ENCODE measurements at regions not wholly inside any gene's neighbourhood (a gene's known extent, or its start where the extent isn't known, plus 50 kb on each side); places are given as distances from the start of the nearest gene placed in this dataset.
"Not testable (repeated sequence)": the region's sequence is repeated elsewhere in the genome, so short reads cannot be mapped to it uniquely, and the experiment has no call there.

- H3K4me3 Mint-ChIP-seq (ENCODE audit: unreplicated experiment) = no peak overlapping the region
- no peaks in the 10 kb centered on the region for H3K9me3 Mint-ChIP-seq (ENCODE audit: unreplicated experiment)
- no peak overlapping the region for H2AFZ ChIP-seq (ENCODE audit: low read depth, low read length)
- TF ChIP-seq EZH2 (IDR thresholded peaks at IDR 0.05; ENCODE audit: insufficient read depth, low read length) (no peak), CTCF (IDR thresholded peaks at IDR 0.05; ENCODE audit: insufficient read depth, low read depth, low read length) (no peak)
- no peaks in the 10 kb centered on the region for H3K79me2 ChIP-seq (ENCODE audit: insufficient read depth, low read length)
- no peaks in the 10 kb centered on the region for H4K20me1 ChIP-seq (ENCODE audit: insufficient read depth, low read length)
- no peaks in the 10 kb centered on the region for H3K4me1 Mint-ChIP-seq (ENCODE audit: low read depth, unreplicated experiment)
- H3K36me3 Mint-ChIP-seq (ENCODE audit: low read depth, unreplicated experiment) = no peaks in the 10 kb centered on the region
- H3K9me3 ChIP-seq (ENCODE audit: insufficient read depth, low read depth, low read length) = peaks cover 3% of the 10 kb centered on the region
- H3K27me3 ChIP-seq (ENCODE audit: insufficient read depth, low read length) = no peaks in the 10 kb centered on the region
- no peaks in the 10 kb centered on the region for H3K4me1 ChIP-seq (ENCODE audit: insufficient read depth, low read length)
- FAIRE-seq (no peak), DNase-seq (ENCODE audit: low read depth) (no peak)
- no peak overlapping the region for H3K4me3 ChIP-seq (ENCODE audit: insufficient read depth, low read depth, low read length)
- H3K27me3 Mint-ChIP-seq (ENCODE audit: low read depth, unreplicated experiment) = no peaks in the 10 kb centered on the region
- no peak overlapping the region for H3K4me2 ChIP-seq (ENCODE audit: low read length)
- no peak overlapping the region for H3K9ac ChIP-seq (ENCODE audit: low read length)
- no peak overlapping the region for H3K27ac ChIP-seq (ENCODE audit: low read depth, low read length)
- no peaks in the 10 kb centered on the region for H3K36me3 ChIP-seq (ENCODE audit: insufficient read depth, low read length)
- no peak overlapping the region for H3K27ac Mint-ChIP-seq (ENCODE audit: unreplicated experiment)
These were observed 128.0 kb downstream of the LRRN1 start for GRCh38 chr3:3927198-3927597.

GRCh38 chr3:3927965-3928364 is 128.7 kb downstream of the LRRN1 start:
- H3K4me3 ChIP-seq (ENCODE audit: insufficient read depth, low read depth, low read length) = no peak overlapping the region
- H3K79me2 ChIP-seq (ENCODE audit: insufficient read depth, low read length) = no peaks in the 10 kb centered on the region
- H3K4me1 ChIP-seq (ENCODE audit: insufficient read depth, low read length) = no peaks in the 10 kb centered on the region
- DNase-seq (ENCODE audit: low read depth) (no peak), FAIRE-seq (no peak)
- no peaks in the 10 kb centered on the region for H3K27me3 Mint-ChIP-seq (ENCODE audit: low read depth, unreplicated experiment)
- H3K27ac Mint-ChIP-seq (ENCODE audit: unreplicated experiment) = no peak overlapping the region
- H2AFZ ChIP-seq (ENCODE audit: low read depth, low read length) = no peak overlapping the region
- no peaks in the 10 kb centered on the region for H3K36me3 ChIP-seq (ENCODE audit: insufficient read depth, low read length)
- no peaks in the 10 kb centered on the region for H4K20me1 ChIP-seq (ENCODE audit: insufficient read depth, low read length)
- H3K27me3 ChIP-seq (ENCODE audit: insufficient read depth, low read length) = no peaks in the 10 kb centered on the region
- H3K9ac ChIP-seq (ENCODE audit: low read length) = no peak overlapping the region
- no peak overlapping the region for H3K27ac ChIP-seq (ENCODE audit: low read depth, low read length)
- no peaks in the 10 kb centered on the region for H3K36me3 Mint-ChIP-seq (ENCODE audit: low read depth, unreplicated experiment)
- no peak overlapping the region for H3K4me3 Mint-ChIP-seq (ENCODE audit: unreplicated experiment)
- no peaks in the 10 kb centered on the region for H3K4me1 Mint-ChIP-seq (ENCODE audit: low read depth, unreplicated experiment)
- H3K9me3 Mint-ChIP-seq (ENCODE audit: unreplicated experiment) = no peaks in the 10 kb centered on the region
- no peak overlapping the region for H3K4me2 ChIP-seq (ENCODE audit: low read length)
- no peaks in the 10 kb centered on the region for H3K9me3 ChIP-seq (ENCODE audit: insufficient read depth, low read depth, low read length)
- no peak for TF ChIP-seq CTCF (IDR thresholded peaks at IDR 0.05; ENCODE audit: insufficient read depth, low read depth, low read length)
- TF ChIP-seq EZH2 (IDR thresholded peaks at IDR 0.05; ENCODE audit: insufficient read depth, low read length) = no peak

- not testable (repeated sequence) for FAIRE-seq; H3K27me3 Mint-ChIP-seq (ENCODE audit: low read depth, unreplicated experiment); H4K20me1 ChIP-seq (ENCODE audit: insufficient read depth, low read length); H3K27me3 ChIP-seq (ENCODE audit: insufficient read depth, low read length); H3K4me1 ChIP-seq (ENCODE audit: insufficient read depth, low read length); H2AFZ ChIP-seq (ENCODE audit: low read depth, low read length); H3K4me3 Mint-ChIP-seq (ENCODE audit: unreplicated experiment); H3K27ac Mint-ChIP-seq (ENCODE audit: unreplicated experiment); H3K4me1 Mint-ChIP-seq (ENCODE audit: low read depth, unreplicated experiment); H3K79me2 ChIP-seq (ENCODE audit: insufficient read depth, low read length); H3K9me3 Mint-ChIP-seq (ENCODE audit: unreplicated experiment); H3K36me3 Mint-ChIP-seq (ENCODE audit: low read depth, unreplicated experiment); H3K27ac ChIP-seq (ENCODE audit: low read depth, low read length); H3K4me2 ChIP-seq (ENCODE audit: low read length); DNase-seq (ENCODE audit: low read depth); H3K9ac ChIP-seq (ENCODE audit: low read length); H3K36me3 ChIP-seq (ENCODE audit: insufficient read depth, low read length); H3K9me3 ChIP-seq (ENCODE audit: insufficient read depth, low read depth, low read length); H3K4me3 ChIP-seq (ENCODE audit: insufficient read depth, low read depth, low read length)
These were observed 142.1 kb downstream of the LRRN1 start for GRCh38 chr3:3941380-3941779.

All from astrocyte (in vitro differentiated cells and primary cell).